PFSK-1 (cell line): ENCODE measurements at regions not wholly inside any gene's neighbourhood (a gene's known extent, or its start where the extent isn't known, plus 50 kb on each side); places are given as distances from the start of the nearest gene placed in this dataset.

Experiments used
- FOXP2 ChIP-seq: optimal IDR thresholded peaks from 2 replicates; pipeline ENCODE3; 2011; ENCODE audit warnings: borderline replicate concordance, control low read depth, inconsistent platforms; ENCODE audit not compliant: insufficient read depth; ENCODE audit errors: extremely low read length, extremely low read depth
- POLR2AphosphoS5 ChIP-seq: IDR thresholded peaks from 2 replicates; pipeline ENCODE4 v1.6.1; 2012; ENCODE audit warnings: low read depth, mild to moderate bottlenecking, control low read depth, low read length, moderate library complexity
- SIN3A ChIP-seq: IDR thresholded peaks from 2 replicates; pipeline ENCODE4 v1.6.1; 2012; ENCODE audit warnings: mild to moderate bottlenecking, low read length, moderate library complexity, borderline replicate concordance; ENCODE audit not compliant: insufficient read depth
- TAF1 ChIP-seq: IDR thresholded peaks from 2 replicates; pipeline ENCODE4 v1.6.1; 2012; ENCODE audit warnings: low read length, control low read depth, borderline replicate concordance; ENCODE audit not compliant: insufficient read depth
- TF ChIP-seq, protein P1 (sequence below), 2 experiments: IDR thresholded peaks; 2 replicates each; pipeline versions ENCODE4 v1.6.1 to v1.8.0; 2011 to 2012; ENCODE audit warnings: low read depth in 2 of 2, low read length in 2 of 2, control low read depth in 1 of 2, inconsistent platforms in 1 of 2, mild to moderate bottlenecking in 1 of 2, moderate library complexity in 1 of 2; ENCODE audit not compliant: insufficient read depth in 1 of 2

DNA sequence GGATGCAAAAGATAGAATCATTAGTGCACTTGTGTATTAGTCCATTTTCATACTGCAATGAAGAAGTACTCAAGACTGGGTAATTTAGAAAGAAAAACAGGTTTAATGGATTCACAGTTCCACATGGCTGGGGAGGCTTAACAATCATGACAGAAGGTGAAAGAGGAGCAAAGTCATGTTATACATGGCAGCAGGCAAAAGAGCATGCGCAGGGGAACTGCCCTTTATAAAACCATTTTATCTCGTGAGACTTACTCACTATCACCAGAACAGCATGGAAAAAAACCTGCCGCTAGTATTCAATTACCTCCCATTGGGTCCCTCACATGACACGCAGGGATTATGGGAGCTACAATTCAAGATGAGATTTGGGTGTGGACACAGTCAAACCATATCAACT, 129.4 kb downstream of the SCG2 start:
- TF ChIP-seq SIN3A (no peak), TAF1 (no peak), FOXP2 (no peak), POLR2AphosphoS5 (no peak)
- TF ChIP-seq, protein P1, sequence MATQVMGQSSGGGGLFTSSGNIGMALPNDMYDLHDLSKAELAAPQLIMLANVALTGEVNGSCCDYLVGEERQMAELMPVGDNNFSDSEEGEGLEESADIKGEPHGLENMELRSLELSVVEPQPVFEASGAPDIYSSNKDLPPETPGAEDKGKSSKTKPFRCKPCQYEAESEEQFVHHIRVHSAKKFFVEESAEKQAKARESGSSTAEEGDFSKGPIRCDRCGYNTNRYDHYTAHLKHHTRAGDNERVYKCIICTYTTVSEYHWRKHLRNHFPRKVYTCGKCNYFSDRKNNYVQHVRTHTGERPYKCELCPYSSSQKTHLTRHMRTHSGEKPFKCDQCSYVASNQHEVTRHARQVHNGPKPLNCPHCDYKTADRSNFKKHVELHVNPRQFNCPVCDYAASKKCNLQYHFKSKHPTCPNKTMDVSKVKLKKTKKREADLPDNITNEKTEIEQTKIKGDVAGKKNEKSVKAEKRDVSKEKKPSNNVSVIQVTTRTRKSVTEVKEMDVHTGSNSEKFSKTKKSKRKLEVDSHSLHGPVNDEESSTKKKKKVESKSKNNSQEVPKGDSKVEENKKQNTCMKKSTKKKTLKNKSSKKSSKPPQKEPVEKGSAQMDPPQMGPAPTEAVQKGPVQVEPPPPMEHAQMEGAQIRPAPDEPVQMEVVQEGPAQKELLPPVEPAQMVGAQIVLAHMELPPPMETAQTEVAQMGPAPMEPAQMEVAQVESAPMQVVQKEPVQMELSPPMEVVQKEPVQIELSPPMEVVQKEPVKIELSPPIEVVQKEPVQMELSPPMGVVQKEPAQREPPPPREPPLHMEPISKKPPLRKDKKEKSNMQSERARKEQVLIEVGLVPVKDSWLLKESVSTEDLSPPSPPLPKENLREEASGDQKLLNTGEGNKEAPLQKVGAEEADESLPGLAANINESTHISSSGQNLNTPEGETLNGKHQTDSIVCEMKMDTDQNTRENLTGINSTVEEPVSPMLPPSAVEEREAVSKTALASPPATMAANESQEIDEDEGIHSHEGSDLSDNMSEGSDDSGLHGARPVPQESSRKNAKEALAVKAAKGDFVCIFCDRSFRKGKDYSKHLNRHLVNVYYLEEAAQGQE (IDR thresholded peaks at IDR 0.05; ENCODE audit: insufficient read depth in 1 of 2, low read depth in 2 of 2, low read length in 2 of 2): no peak

DNA sequence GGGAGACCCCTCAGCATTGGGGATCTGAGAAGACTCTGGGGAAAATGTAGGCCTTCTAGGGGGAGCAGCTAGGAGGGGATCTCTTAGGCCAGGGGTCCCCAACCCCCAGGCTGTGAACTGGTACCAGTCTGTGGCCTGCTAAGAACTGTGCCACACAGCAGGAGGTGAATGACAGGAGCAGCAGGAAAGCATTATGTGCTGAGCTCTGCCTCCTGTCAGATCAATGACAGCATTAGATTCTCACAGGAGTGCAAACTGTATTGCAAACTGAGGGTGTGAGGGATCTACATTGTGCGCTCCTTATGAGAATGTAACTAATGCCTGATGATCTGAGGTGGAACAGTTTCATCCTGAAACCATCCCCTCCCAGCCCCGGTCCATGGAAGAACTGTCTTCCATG, 127.3 kb downstream of the SCG2 start:
- TF ChIP-seq, protein P1 (IDR thresholded peaks at IDR 0.05; ENCODE audit: insufficient read depth in 1 of 2, low read depth in 2 of 2, low read length in 2 of 2): no peak
- TF ChIP-seq FOXP2 (no peak), POLR2AphosphoS5 (no peak), SIN3A (no peak), TAF1 (no peak)

DNA sequence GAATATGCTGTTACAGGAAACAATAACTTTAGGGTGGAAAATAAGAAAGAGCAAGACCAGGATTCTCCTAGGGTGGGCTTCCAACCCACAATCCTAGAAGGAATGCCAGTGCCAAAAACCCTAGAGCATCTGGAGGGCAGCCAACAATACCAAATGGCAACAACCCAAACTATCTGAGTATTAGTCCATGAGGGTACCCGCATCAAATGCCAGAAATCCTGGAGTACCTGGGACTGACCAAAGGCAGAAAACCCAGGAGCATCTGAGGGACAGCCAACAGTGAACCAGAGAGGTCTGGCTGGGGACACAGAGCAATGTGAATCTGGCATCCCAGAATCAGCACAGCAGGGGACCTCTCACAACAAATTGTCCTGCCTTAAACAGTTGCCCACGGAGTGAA, 126.3 kb downstream of the SCG2 start:
- TF ChIP-seq POLR2AphosphoS5 (no peak), TAF1 (no peak), SIN3A (no peak), FOXP2 (no peak)
- TF ChIP-seq, protein P1 (IDR thresholded peaks at IDR 0.05; ENCODE audit: insufficient read depth in 1 of 2, low read depth in 2 of 2, low read length in 2 of 2): no peak

DNA sequence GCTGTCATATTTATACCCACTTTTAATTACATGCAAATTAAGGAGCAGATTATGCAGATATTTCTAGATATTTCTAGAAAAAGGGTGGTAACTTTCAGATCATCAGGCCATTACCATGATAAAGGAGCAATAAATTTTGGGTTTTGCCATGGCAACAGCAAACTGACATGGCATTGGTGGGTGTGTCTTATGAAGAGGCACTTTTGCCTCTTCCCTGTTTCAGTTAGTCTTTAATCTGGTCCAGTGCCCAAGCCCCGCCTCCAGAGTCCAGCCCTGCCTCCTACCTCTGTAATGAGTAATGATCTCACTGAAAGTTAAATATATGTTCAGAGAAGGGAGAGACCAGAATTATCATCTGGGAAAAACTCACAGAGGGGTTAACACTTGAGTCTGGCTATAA, 124.8 kb downstream of the SCG2 start:
- no peak for TF ChIP-seq POLR2AphosphoS5
- no peak for TF ChIP-seq TAF1
- no peak for TF ChIP-seq FOXP2
- TF ChIP-seq SIN3A: no peak
- TF ChIP-seq, protein P1 (IDR thresholded peaks at IDR 0.05; ENCODE audit: insufficient read depth in 1 of 2, low read depth in 2 of 2, low read length in 2 of 2): no peak

DNA sequence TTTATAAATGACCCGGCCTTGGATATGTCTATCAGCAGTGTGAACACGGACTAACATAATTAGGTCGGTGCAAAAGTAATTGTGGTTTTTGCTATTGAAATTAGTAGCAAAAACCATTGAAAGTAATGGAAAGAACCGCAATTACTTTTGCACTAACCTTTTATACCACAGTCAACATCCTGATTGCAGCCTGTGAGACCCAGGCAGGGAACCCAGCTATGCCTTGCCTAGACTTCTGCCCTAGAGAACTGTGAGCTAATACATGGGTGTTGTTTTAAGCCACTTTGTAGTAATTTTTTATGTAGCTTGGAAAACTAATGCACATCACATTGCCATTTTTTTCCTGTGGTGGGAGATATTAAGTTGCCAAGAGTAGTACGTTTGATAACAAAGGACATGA, 120.7 kb downstream of the SCG2 start:
- TF ChIP-seq SIN3A: no peak
- TF ChIP-seq POLR2AphosphoS5: no peak
- TF ChIP-seq, protein P1 (IDR thresholded peaks at IDR 0.05; ENCODE audit: insufficient read depth in 1 of 2, low read depth in 2 of 2, low read length in 2 of 2): no peak
- TF ChIP-seq TAF1: no peak
- TF ChIP-seq FOXP2: no peak
